ENCODE measurements at regions not wholly inside any gene's neighbourhood (a gene's known extent, or its start where the extent isn't known, plus 50 kb on each side); places are given as distances from the start of the nearest gene placed in this dataset.

- DNase-seq (ENCODE audit: extremely low read depth, low read depth), result no peak
- no peak overlapping the region for H3K4me3 ChIP-seq (replicated peaks; ENCODE audit: low read depth, low read length)
- no peak for TF ChIP-seq CTCF (IDR thresholded peaks at IDR 0.05; ENCODE audit: low read depth, low read length, missing control alignments)
Observed at GRCh38 chr2:207331674-207332073, 165.9 kb upstream of the KLF7 start.

- TF ChIP-seq CTCF (IDR thresholded peaks at IDR 0.05; ENCODE audit: low read depth, low read length, missing control alignments), result no peak
- H3K4me3 ChIP-seq (replicated peaks; ENCODE audit: low read depth, low read length), result no peak overlapping the region
- DNase-seq (ENCODE audit: extremely low read depth, low read depth), result no peak
Observed at GRCh38 chr2:207332480-207333212, 166.9 kb upstream of the KLF7 start.

GRCh38 chr2:207333599-207334300 is 168.0 kb upstream of the KLF7 start:
- H3K4me3 ChIP-seq (replicated peaks; ENCODE audit: low read depth, low read length), result peak overlapping the region; percentile 32; the same call in 1 of the 2 replicates
- no peak for DNase-seq (ENCODE audit: extremely low read depth, low read depth)
- TF ChIP-seq CTCF (IDR thresholded peaks at IDR 0.05; ENCODE audit: low read depth, low read length, missing control alignments), result no peak

GRCh38 chr2:207334301-207334623 is 168.5 kb upstream of the KLF7 start:
- peak overlapping the region; percentile 32 for H3K4me3 ChIP-seq (replicated peaks; ENCODE audit: low read depth, low read length)
- DNase-seq (ENCODE audit: extremely low read depth, low read depth), result no peak
- no peak for TF ChIP-seq CTCF (IDR thresholded peaks at IDR 0.05; ENCODE audit: low read depth, low read length, missing control alignments)

- peak; percentile 81 for DNase-seq (ENCODE audit: extremely low read depth, low read depth)
- TF ChIP-seq CTCF (IDR thresholded peaks at IDR 0.05; ENCODE audit: low read depth, low read length, missing control alignments), result no peak
- H3K4me3 ChIP-seq (replicated peaks; ENCODE audit: low read depth, low read length), result peak overlapping the region; percentile 32
Observed at GRCh38 chr2:207334624-207335371, 169.1 kb upstream of the KLF7 start.

- DNase-seq (ENCODE audit: extremely low read depth, low read depth), result no peak
- no peak for TF ChIP-seq CTCF (IDR thresholded peaks at IDR 0.05; ENCODE audit: low read depth, low read length, missing control alignments)
- H3K4me3 ChIP-seq (replicated peaks; ENCODE audit: low read depth, low read length), result no peak overlapping the region
Observed at GRCh38 chr2:207337234-207338219, 171.8 kb upstream of the KLF7 start.

Measured in HFF-Myc (cell line).